22Rv1 (cell line): ENCODE measurements at regions not wholly inside any gene's neighbourhood (a gene's known extent, or its start where the extent isn't known, plus 50 kb on each side); places are given as distances from the start of the nearest gene placed in this dataset.

Experiments
- ZFX ChIP-seq: fragments of 450-650 bp; IDR thresholded peaks from 2 replicates; pipeline ENCODE4 v1.6.1; 2017; ENCODE audit warnings: antibody characterized with exemption, borderline replicate concordance
- TF ChIP-seq, protein P1 (sequence below): fragments of 450-650 bp; IDR thresholded peaks from 2 replicates; pipeline ENCODE4 v1.5.1; 2017; ENCODE audit warnings: mild to moderate bottlenecking

DNA sequence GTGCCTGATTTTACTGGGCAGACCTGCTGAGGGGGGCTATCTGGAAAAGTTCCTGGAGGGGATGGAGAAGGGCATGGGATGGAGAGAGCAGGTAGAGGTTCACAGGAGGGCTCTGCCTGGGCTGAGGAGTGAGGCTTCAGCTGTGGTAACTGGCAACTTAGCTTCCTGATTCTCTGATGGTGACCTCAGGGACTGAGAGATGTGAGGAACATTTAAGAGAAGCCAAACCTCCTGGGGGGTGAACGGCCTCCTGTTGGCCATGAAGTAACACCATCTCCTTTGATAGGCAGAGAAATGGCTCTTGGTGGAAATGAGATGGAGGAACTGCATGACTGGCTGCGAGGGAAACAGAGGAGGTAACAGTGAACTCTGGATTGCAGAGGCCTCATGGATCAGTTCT is 97.3 kb upstream of the ROPN1 start:
- TF ChIP-seq, protein P1, sequence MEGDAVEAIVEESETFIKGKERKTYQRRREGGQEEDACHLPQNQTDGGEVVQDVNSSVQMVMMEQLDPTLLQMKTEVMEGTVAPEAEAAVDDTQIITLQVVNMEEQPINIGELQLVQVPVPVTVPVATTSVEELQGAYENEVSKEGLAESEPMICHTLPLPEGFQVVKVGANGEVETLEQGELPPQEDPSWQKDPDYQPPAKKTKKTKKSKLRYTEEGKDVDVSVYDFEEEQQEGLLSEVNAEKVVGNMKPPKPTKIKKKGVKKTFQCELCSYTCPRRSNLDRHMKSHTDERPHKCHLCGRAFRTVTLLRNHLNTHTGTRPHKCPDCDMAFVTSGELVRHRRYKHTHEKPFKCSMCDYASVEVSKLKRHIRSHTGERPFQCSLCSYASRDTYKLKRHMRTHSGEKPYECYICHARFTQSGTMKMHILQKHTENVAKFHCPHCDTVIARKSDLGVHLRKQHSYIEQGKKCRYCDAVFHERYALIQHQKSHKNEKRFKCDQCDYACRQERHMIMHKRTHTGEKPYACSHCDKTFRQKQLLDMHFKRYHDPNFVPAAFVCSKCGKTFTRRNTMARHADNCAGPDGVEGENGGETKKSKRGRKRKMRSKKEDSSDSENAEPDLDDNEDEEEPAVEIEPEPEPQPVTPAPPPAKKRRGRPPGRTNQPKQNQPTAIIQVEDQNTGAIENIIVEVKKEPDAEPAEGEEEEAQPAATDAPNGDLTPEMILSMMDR: no peak
- TF ChIP-seq ZFX: no peak
